C4-2B (cell line): ENCODE measurements at regions not wholly inside any gene's neighbourhood (a gene's known extent, or its start where the extent isn't known, plus 50 kb on each side); places are given as distances from the start of the nearest gene placed in this dataset.

Experiments
- CTCF ChIP-seq: fragments of 450-650 bp; conservative IDR thresholded peaks from 2 replicates; pipeline ENCODE4 v1.5.1; 2017; ENCODE audit warnings: mild to moderate bottlenecking
- ZFX ChIP-seq: fragments of 450-650 bp; IDR thresholded peaks from 2 replicates; pipeline ENCODE4 v1.6.1; 2017

GRCh38 chr17:65403626-65404025, 157.8 kb downstream of the AXIN2 start:
- TF ChIP-seq ZFX (no peak), CTCF (no peak)
